ENCODE measurements at regions not wholly inside any gene's neighbourhood (a gene's known extent, or its start where the extent isn't known, plus 50 kb on each side); places are given as distances from the start of the nearest gene placed in this dataset.

GRCh38 chr12:125387206-125387605, 322.0 kb downstream of the AACS start:
- Histone ChIP-seq H2AFZ (ENCODE audit: control insufficient read depth, low read depth, low read length) (no peak overlapping the region), H3K79me2 (ENCODE audit: control insufficient read depth, insufficient read depth, low read length) (no peaks in the 10 kb centered on the region), H4K20me1 (ENCODE audit: control insufficient read depth, insufficient read depth) (no peaks in the 10 kb centered on the region), H3K9ac (ENCODE audit: control insufficient read depth, insufficient read depth, low read length) (no peak overlapping the region), H3K27me3 (replicated peaks in 1 of 2; ENCODE audit: control insufficient read depth in 2 of 2, insufficient read depth in 2 of 2, low read length in 1 of 2) (no peaks in the 10 kb centered on the region), H3K27ac (ENCODE audit: control insufficient read depth, insufficient read depth) (no peak overlapping the region), H3K9me3 (replicated peaks; ENCODE audit: control insufficient read depth, insufficient read depth, low read length) (no peaks in the 10 kb centered on the region), H3K4me1 (ENCODE audit: control insufficient read depth, insufficient read depth, low read length) (no peaks in the 10 kb centered on the region), H3K4me2 (ENCODE audit: control insufficient read depth, insufficient read depth) (no peak overlapping the region), H3K4me3 (no peak overlapping the region), H3K36me3 (ENCODE audit: control insufficient read depth in 2 of 2, insufficient read depth in 2 of 2, low read length in 1 of 2) (no peaks in the 10 kb centered on the region)
- intact Hi-C loops (cut with micrococcal nuclease; ENCODE audit: unreplicated experiment), result no loop called here
- FAIRE-seq (no peak), ATAC-seq (no peak), DNase-seq (ENCODE audit: low read depth, low spot score) (no peak)
- ChIA-PET CTCF (interaction anchor here (2.1 to 2.2 kb wide), 2 partner anchors 12 to 56 kb away, joined by 5 read pairs; no protein-coding TSS in a partner anchor), SMC1A (ENCODE audit: uncharacterized antibody, unreplicated experiment) (interaction anchor here (0.7 to 0.9 kb wide), 2 partner anchors 13 to 16 kb away, joined by 3 read pairs; no protein-coding TSS in a partner anchor), RAD21 (ENCODE audit: unreplicated experiment) (no interaction called here), POLR2A (no interaction called here)
- TF ChIP-seq ZSCAN29 (IDR thresholded peaks at IDR 0.05) (no peak), RELA (IDR thresholded peaks at IDR 0.05; ENCODE audit: borderline replicate concordance, partially characterized antibody) (no peak)
- BruUV-seq (replicated peaks), result no TSS peak
- in situ Hi-C loops (cut with MboI), result no loop called here

GRCh38 chr12:125389061-125389697, 323.9 kb downstream of the AACS start:
- no TSS peak for BruUV-seq (replicated peaks)
- FAIRE-seq (no peak), DNase-seq (ENCODE audit: low read depth, low spot score) (no peak), ATAC-seq (no peak)
- CTCF ChIA-PET, result no interaction called here
- in situ Hi-C loops (cut with MboI), result no loop called here
- no peak overlapping the region for H2AFZ ChIP-seq (ENCODE audit: control insufficient read depth, low read depth, low read length)
- no peaks in the 10 kb centered on the region for H3K36me3 ChIP-seq (ENCODE audit: control insufficient read depth in 2 of 2, insufficient read depth in 2 of 2, low read length in 1 of 2)
- H3K4me3 ChIP-seq, result no peak overlapping the region
- intact Hi-C loops (cut with micrococcal nuclease; ENCODE audit: unreplicated experiment), result no loop called here
- H3K9ac ChIP-seq (ENCODE audit: control insufficient read depth, insufficient read depth, low read length), result no peak overlapping the region
- TF ChIP-seq NR2C2 (IDR thresholded peaks at IDR 0.05; ENCODE audit: borderline replicate concordance, control insufficient read depth, insufficient read length, low read depth) (no peak), CREM (IDR thresholded peaks at IDR 0.05; ENCODE audit: low read depth) (no peak), MYB (IDR thresholded peaks at IDR 0.05; ENCODE audit: borderline replicate concordance, low read depth, low read length) (no peak), SPI1 (IDR thresholded peaks at IDR 0.05; ENCODE audit: borderline replicate concordance, insufficient read depth, low read depth, low read length) (0 out of 2 replicates have a peak, but pooled peaks have one; percentile 26)
- H3K27ac ChIP-seq (ENCODE audit: control insufficient read depth, insufficient read depth), result no peak overlapping the region
- RAD21 ChIA-PET (ENCODE audit: unreplicated experiment), result interaction anchor here (1.0 kb wide), 2 partner anchors 17 to 57 kb away, joined by 3 to 4 read pairs; no protein-coding TSS in a partner anchor
- H3K4me1 ChIP-seq (ENCODE audit: control insufficient read depth, insufficient read depth, low read length), result no peaks in the 10 kb centered on the region
- no peaks in the 10 kb centered on the region for H3K27me3 ChIP-seq (replicated peaks in 1 of 2; ENCODE audit: control insufficient read depth in 2 of 2, insufficient read depth in 2 of 2, low read length in 1 of 2)
- H3K9me3 ChIP-seq (replicated peaks; ENCODE audit: control insufficient read depth, insufficient read depth, low read length), result no peaks in the 10 kb centered on the region
- no peaks in the 10 kb centered on the region for H4K20me1 ChIP-seq (ENCODE audit: control insufficient read depth, insufficient read depth)
- H3K79me2 ChIP-seq (ENCODE audit: control insufficient read depth, insufficient read depth, low read length), result no peaks in the 10 kb centered on the region
- no peak overlapping the region for H3K4me2 ChIP-seq (ENCODE audit: control insufficient read depth, insufficient read depth)
- POLR2A ChIA-PET, result no interaction called here
- SMC1A ChIA-PET (ENCODE audit: uncharacterized antibody, unreplicated experiment), result interaction anchor here (1.2 kb wide), 1 partner anchor 14 kb away, joined by 5 read pairs; no protein-coding TSS in a partner anchor
